ENCODE measurements at regions not wholly inside any gene's neighbourhood (a gene's known extent, or its start where the extent isn't known, plus 50 kb on each side); places are given as distances from the start of the nearest gene placed in this dataset.

DNA sequence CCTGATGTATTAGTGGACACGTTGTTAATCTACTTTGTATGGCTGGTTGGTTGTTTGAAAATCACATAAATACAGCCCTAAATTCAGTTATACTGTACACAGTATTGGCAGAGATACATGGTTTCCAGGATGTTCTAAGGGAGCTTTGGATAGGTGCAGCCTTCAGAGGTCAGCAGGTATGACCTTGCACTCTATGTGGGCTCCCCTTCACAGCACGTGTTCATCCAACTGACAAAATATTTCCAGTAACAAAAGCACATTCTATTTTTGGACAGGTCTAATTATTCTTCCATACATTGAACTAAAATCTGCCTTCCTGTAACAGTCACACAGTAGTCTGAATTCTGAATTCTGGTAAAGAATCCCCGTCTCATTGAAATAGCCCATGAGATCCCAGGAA is 92.8 kb upstream of the RAPGEF2 start:
- Histone ChIP-seq H2AFZ (ENCODE audit: control insufficient read depth, low read depth, low read length) (no peak overlapping the region), H3K4me1 (ENCODE audit: control insufficient read depth, insufficient read depth, low read length) (no peaks in the 10 kb centered on the region), H4K20me1 (ENCODE audit: control insufficient read depth, insufficient read depth) (no peaks in the 10 kb centered on the region), H3K4me3 (no peak overlapping the region), H3K9ac (ENCODE audit: control insufficient read depth, insufficient read depth, low read length) (no peak overlapping the region), H3K9me3 (replicated peaks; ENCODE audit: control insufficient read depth, insufficient read depth, low read length) (no peaks in the 10 kb centered on the region; the same call in 2 of the 3 replicates), H3K36me3 (ENCODE audit: control insufficient read depth in 2 of 2, insufficient read depth in 2 of 2, low read length in 1 of 2) (no peaks in the 10 kb centered on the region), H3K4me2 (ENCODE audit: control insufficient read depth, insufficient read depth) (no peak overlapping the region), H3K27ac (ENCODE audit: control insufficient read depth, insufficient read depth) (no peak overlapping the region), H3K27me3 (replicated peaks in 1 of 2; ENCODE audit: control insufficient read depth in 2 of 2, insufficient read depth in 2 of 2, low read length in 1 of 2) (no peaks in the 10 kb centered on the region), H3K79me2 (ENCODE audit: control insufficient read depth, insufficient read depth, low read length) (no peaks in the 10 kb centered on the region)
- intact Hi-C loops (cut with micrococcal nuclease; ENCODE audit: unreplicated experiment) = no loop called here
- DNase-seq (ENCODE audit: low read depth, low spot score) = no peak
- TF ChIP-seq SP1 (IDR thresholded peaks at IDR 0.05; ENCODE audit: low read depth, low read length) = no peak
- TF ChIP-seq SREBF1 (IDR thresholded peaks at IDR 0.05; ENCODE audit: low read length) = no peak
- TF ChIP-seq, protein P1, sequence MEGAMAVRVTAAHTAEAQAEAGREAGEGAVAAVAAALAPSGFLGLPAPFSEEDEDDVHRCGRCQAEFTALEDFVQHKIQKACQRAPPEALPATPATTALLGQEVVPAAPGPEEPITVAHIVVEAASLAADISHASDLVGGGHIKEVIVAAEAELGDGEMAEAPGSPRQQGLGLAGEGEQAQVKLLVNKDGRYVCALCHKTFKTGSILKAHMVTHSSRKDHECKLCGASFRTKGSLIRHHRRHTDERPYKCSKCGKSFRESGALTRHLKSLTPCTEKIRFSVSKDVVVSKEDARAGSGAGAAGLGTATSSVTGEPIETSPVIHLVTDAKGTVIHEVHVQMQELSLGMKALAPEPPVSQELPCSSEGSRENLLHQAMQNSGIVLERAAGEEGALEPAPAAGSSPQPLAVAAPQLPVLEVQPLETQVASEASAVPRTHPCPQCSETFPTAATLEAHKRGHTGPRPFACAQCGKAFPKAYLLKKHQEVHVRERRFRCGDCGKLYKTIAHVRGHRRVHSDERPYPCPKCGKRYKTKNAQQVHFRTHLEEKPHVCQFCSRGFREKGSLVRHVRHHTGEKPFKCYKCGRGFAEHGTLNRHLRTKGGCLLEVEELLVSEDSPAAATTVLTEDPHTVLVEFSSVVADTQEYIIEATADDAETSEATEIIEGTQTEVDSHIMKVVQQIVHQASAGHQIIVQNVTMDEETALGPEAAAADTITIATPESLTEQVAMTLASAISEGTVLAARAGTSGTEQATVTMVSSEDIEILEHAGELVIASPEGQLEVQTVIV (IDR thresholded peaks at IDR 0.05; ENCODE audit: borderline replicate concordance, partially characterized antibody) = no peak
- TF ChIP-seq, protein P2, sequence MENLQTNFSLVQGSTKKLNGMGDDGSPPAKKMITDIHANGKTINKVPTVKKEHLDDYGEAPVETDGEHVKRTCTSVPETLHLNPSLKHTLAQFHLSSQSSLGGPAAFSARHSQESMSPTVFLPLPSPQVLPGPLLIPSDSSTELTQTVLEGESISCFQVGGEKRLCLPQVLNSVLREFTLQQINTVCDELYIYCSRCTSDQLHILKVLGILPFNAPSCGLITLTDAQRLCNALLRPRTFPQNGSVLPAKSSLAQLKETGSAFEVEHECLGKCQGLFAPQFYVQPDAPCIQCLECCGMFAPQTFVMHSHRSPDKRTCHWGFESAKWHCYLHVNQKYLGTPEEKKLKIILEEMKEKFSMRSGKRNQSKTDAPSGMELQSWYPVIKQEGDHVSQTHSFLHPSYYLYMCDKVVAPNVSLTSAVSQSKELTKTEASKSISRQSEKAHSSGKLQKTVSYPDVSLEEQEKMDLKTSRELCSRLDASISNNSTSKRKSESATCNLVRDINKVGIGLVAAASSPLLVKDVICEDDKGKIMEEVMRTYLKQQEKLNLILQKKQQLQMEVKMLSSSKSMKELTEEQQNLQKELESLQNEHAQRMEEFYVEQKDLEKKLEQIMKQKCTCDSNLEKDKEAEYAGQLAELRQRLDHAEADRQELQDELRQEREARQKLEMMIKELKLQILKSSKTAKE (IDR thresholded peaks at IDR 0.05; ENCODE audit: low read depth, poor library complexity, severe bottlenecking) = no peak
- TF ChIP-seq GATAD2B (conservative IDR thresholded peaks at IDR 0.05; ENCODE audit: low read depth) = no peak
- TF ChIP-seq ZNF24 (IDR thresholded peaks at IDR 0.05) = no peak
- TF ChIP-seq ZBED1 (IDR thresholded peaks at IDR 0.05; ENCODE audit: borderline replicate concordance) = no peak
- no peak for TF ChIP-seq MYC (IDR thresholded peaks at IDR 0.05; ENCODE audit: insufficient read depth, insufficient read length, insufficient replicate concordance, low read length, severe bottlenecking)
- TF ChIP-seq EGR1 (IDR thresholded peaks at IDR 0.05; ENCODE audit: borderline replicate concordance in 1 of 2, low read depth in 2 of 2, low read length in 2 of 2) = no peak
- no peak for ATAC-seq
- BruUV-seq (replicated peaks) = no TSS peak
- ChIA-PET RAD21 (ENCODE audit: unreplicated experiment) (interaction anchor here (0.7 kb wide), 1 partner anchor 154 kb away, joined by 3 read pairs; no protein-coding TSS in a partner anchor), SMC1A (ENCODE audit: uncharacterized antibody, unreplicated experiment) (interaction anchor here (1.4 to 2.7 kb wide), 2 partner anchors 16 to 149 kb away, joined by 3 to 9 read pairs; no protein-coding TSS in a partner anchor), CTCF (no interaction called here), POLR2A (interaction anchor here (1.2 kb wide), 1 partner anchor 36 kb away, joined by 3 read pairs; no protein-coding TSS in a partner anchor)
- in situ Hi-C loops (cut with MboI) = no loop called here
- WGBS (ENCODE audit: insufficient coverage, insufficient replicate concordance, low lambda C conversion rate, missing lambda C conversion rate) = 22% methylated on average over 3 of the region's 3 CpGs
- FAIRE-seq = no peak
